PFSK-1 (cell line): ENCODE measurements at regions not wholly inside any gene's neighbourhood (a gene's known extent, or its start where the extent isn't known, plus 50 kb on each side); places are given as distances from the start of the nearest gene placed in this dataset.

Experiments used
- FOXP2 ChIP-seq: optimal IDR thresholded peaks from 2 replicates; pipeline ENCODE3; 2011; ENCODE audit warnings: borderline replicate concordance, control low read depth, inconsistent platforms; ENCODE audit not compliant: insufficient read depth; ENCODE audit errors: extremely low read length, extremely low read depth
- POLR2AphosphoS5 ChIP-seq: IDR thresholded peaks from 2 replicates; pipeline ENCODE4 v1.6.1; 2012; ENCODE audit warnings: low read depth, mild to moderate bottlenecking, control low read depth, low read length, moderate library complexity
- SIN3A ChIP-seq: IDR thresholded peaks from 2 replicates; pipeline ENCODE4 v1.6.1; 2012; ENCODE audit warnings: mild to moderate bottlenecking, low read length, moderate library complexity, borderline replicate concordance; ENCODE audit not compliant: insufficient read depth
- TAF1 ChIP-seq: IDR thresholded peaks from 2 replicates; pipeline ENCODE4 v1.6.1; 2012; ENCODE audit warnings: low read length, control low read depth, borderline replicate concordance; ENCODE audit not compliant: insufficient read depth
- TF ChIP-seq, protein P1 (sequence below), 2 experiments: IDR thresholded peaks; 2 replicates each; pipeline versions ENCODE4 v1.6.1 to v1.8.0; 2011 to 2012; ENCODE audit warnings: low read depth in 2 of 2, low read length in 2 of 2, control low read depth in 1 of 2, inconsistent platforms in 1 of 2, mild to moderate bottlenecking in 1 of 2, moderate library complexity in 1 of 2; ENCODE audit not compliant: insufficient read depth in 1 of 2

DNA sequence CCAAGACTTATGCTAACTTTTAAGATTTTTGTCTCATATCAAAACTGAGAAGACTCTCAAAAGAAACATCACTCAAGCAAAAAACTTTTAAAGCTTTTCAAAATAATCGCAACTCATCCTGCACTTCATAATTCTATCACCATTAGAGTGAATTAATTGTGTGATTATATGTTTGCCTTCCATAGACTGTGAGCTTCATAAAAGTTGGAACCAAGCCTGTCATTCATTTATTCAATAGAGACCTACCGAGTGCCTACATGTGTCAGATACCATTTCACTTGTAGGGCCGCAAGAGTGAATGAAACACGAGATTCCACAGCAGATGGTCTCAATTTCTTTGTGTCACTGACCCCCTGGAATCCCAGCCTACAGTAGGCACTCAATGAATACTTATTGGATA lies 106.4 kb downstream of the RHOU start:
- TF ChIP-seq TAF1 (no peak), POLR2AphosphoS5 (no peak), SIN3A (no peak), FOXP2 (no peak)
- TF ChIP-seq, protein P1, sequence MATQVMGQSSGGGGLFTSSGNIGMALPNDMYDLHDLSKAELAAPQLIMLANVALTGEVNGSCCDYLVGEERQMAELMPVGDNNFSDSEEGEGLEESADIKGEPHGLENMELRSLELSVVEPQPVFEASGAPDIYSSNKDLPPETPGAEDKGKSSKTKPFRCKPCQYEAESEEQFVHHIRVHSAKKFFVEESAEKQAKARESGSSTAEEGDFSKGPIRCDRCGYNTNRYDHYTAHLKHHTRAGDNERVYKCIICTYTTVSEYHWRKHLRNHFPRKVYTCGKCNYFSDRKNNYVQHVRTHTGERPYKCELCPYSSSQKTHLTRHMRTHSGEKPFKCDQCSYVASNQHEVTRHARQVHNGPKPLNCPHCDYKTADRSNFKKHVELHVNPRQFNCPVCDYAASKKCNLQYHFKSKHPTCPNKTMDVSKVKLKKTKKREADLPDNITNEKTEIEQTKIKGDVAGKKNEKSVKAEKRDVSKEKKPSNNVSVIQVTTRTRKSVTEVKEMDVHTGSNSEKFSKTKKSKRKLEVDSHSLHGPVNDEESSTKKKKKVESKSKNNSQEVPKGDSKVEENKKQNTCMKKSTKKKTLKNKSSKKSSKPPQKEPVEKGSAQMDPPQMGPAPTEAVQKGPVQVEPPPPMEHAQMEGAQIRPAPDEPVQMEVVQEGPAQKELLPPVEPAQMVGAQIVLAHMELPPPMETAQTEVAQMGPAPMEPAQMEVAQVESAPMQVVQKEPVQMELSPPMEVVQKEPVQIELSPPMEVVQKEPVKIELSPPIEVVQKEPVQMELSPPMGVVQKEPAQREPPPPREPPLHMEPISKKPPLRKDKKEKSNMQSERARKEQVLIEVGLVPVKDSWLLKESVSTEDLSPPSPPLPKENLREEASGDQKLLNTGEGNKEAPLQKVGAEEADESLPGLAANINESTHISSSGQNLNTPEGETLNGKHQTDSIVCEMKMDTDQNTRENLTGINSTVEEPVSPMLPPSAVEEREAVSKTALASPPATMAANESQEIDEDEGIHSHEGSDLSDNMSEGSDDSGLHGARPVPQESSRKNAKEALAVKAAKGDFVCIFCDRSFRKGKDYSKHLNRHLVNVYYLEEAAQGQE (IDR thresholded peaks at IDR 0.05; ENCODE audit: insufficient read depth in 1 of 2, low read depth in 2 of 2, low read length in 2 of 2): no peak
